OCI-LY7 (cell line): ENCODE measurements at regions not wholly inside any gene's neighbourhood (a gene's known extent, or its start where the extent isn't known, plus 50 kb on each side); places are given as distances from the start of the nearest gene placed in this dataset.

ENCODE experiments used
- EZH2phosphoT487 ChIP-seq: fragments of 200-600 bp; sonication (generic); IDR thresholded peaks from 2 replicates; pipeline ENCODE4 v1.6.1; 2018; ENCODE audit warnings: low read depth, borderline replicate concordance, mild to moderate bottlenecking, mixed run types, antibody characterized with exemption, low read length, moderate library complexity, mixed read lengths
- TF ChIP-seq, protein P1 (sequence below): fragments of 200-600 bp; sonication (generic); conservative IDR thresholded peaks from 2 replicates; pipeline ENCODE4 v1.5.1; 2014; ENCODE audit warnings: mild to moderate bottlenecking, antibody characterized with exemption, low read length, moderate library complexity, mixed read lengths

DNA sequence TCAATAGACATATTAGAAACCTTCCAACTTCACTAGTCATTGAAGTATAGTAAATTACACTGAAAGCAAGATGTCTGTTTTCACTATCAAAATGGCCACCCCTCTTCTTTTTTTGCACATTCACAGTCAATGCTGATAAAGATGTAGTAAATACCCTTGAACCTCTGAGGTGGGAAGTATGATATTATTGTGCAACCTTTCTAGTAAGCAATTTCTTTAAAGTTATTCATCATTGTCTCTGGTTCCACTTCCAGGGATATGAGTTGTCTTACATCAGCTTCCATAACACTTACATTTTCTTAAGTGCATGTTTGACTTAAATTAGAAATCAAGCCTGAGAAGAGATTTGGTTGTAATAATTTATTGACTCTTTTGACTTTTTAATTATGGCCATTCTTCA is 453.9 kb upstream of the MGAT4C start:
- TF ChIP-seq, protein P1, sequence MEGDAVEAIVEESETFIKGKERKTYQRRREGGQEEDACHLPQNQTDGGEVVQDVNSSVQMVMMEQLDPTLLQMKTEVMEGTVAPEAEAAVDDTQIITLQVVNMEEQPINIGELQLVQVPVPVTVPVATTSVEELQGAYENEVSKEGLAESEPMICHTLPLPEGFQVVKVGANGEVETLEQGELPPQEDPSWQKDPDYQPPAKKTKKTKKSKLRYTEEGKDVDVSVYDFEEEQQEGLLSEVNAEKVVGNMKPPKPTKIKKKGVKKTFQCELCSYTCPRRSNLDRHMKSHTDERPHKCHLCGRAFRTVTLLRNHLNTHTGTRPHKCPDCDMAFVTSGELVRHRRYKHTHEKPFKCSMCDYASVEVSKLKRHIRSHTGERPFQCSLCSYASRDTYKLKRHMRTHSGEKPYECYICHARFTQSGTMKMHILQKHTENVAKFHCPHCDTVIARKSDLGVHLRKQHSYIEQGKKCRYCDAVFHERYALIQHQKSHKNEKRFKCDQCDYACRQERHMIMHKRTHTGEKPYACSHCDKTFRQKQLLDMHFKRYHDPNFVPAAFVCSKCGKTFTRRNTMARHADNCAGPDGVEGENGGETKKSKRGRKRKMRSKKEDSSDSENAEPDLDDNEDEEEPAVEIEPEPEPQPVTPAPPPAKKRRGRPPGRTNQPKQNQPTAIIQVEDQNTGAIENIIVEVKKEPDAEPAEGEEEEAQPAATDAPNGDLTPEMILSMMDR: no peak
- TF ChIP-seq EZH2phosphoT487: no peak
